ENCODE measurements at regions not wholly inside any gene's neighbourhood (a gene's known extent, or its start where the extent isn't known, plus 50 kb on each side); places are given as distances from the start of the nearest gene placed in this dataset.
"Not testable (repeated sequence)": the region's sequence is repeated elsewhere in the genome, so short reads cannot be mapped to it uniquely, and the experiment has no call there.

DNA sequence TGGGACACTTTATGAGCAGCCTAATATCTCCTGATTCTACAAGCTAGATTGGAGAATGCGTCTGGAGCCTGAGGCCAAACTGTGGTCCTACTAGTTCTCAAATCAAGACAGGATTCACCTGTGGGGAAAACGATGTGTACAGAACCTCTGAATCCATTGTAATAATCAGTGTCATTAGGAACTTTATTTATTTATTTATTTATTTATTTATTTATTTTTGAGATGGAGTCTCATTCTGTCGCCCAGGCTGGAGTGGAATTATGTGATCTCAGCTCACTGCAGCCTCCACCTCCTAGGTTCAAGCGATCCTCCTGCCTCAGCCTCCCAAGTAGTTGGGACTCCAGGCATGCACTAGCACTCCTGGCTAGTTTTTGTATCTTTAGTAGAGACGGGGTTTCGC lies 52.6 kb upstream of the KIF26B start:
- H3K36me3 Mint-ChIP-seq (ENCODE audit: insufficient read depth, unreplicated experiment); BruUV-seq (replicated peaks); DNase-seq; intact Hi-C loops (cut with micrococcal nuclease; ENCODE audit: unreplicated experiment); H3K4me1 ChIP-seq; H3K9me3 ChIP-seq; CTCF ChIA-PET; H3K4me1 Mint-ChIP-seq (ENCODE audit: low read depth, unreplicated experiment); H3K27me3 Mint-ChIP-seq (ENCODE audit: insufficient read depth, unreplicated experiment); H3K4me3 ChIP-seq (ENCODE audit: low read depth, low read length); H3K27ac Mint-ChIP-seq (ENCODE audit: unreplicated experiment); POLR2A ChIA-PET; H3K27me3 ChIP-seq (replicated peaks; ENCODE audit: control insufficient read depth, insufficient read depth, low read length); H3K4me3 Mint-ChIP-seq (ENCODE audit: unreplicated experiment); H3K36me3 ChIP-seq (ENCODE audit: control insufficient read depth, insufficient read depth, low read length): not testable (repeated sequence)
- H3K9me3 Mint-ChIP-seq (ENCODE audit: unreplicated experiment): peaks cover 13% of the 10 kb centered on the region

DNA sequence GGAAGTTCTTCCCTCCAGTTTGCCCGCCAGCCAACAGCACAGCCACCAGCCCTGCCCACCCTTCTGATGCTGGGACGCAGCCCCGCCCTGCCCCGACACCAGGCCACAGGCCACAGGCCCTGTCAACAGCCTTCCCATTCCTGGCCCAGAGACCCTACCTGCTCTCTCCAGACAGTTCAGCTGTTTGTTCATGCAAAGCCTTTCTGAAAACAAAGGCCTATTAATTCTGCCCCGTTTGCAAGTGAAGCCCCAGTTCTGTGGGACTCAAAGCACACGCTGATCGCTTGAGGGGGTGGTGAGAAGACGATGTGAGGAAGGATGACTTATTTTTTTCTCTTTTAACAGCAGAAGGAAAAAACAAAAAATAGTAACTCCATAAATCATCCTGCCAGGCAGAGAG lies 55.4 kb upstream of the KIF26B start:
- Histone ChIP-seq H3K4me1 (no peaks in the 10 kb centered on the region), H3K36me3 (ENCODE audit: control insufficient read depth, insufficient read depth, low read length) (no peaks in the 10 kb centered on the region), H3K4me3 (ENCODE audit: low read depth, low read length) (no peak overlapping the region), H3K9me3 (no peaks in the 10 kb centered on the region), H3K27me3 (replicated peaks; ENCODE audit: control insufficient read depth, insufficient read depth, low read length) (no peaks in the 10 kb centered on the region)
- H3K9me3 Mint-ChIP-seq (ENCODE audit: unreplicated experiment): peaks cover 3% of the 10 kb centered on the region
- ChIA-PET CTCF (no interaction called here), POLR2A (no interaction called here)
- TF ChIP-seq, protein P1, sequence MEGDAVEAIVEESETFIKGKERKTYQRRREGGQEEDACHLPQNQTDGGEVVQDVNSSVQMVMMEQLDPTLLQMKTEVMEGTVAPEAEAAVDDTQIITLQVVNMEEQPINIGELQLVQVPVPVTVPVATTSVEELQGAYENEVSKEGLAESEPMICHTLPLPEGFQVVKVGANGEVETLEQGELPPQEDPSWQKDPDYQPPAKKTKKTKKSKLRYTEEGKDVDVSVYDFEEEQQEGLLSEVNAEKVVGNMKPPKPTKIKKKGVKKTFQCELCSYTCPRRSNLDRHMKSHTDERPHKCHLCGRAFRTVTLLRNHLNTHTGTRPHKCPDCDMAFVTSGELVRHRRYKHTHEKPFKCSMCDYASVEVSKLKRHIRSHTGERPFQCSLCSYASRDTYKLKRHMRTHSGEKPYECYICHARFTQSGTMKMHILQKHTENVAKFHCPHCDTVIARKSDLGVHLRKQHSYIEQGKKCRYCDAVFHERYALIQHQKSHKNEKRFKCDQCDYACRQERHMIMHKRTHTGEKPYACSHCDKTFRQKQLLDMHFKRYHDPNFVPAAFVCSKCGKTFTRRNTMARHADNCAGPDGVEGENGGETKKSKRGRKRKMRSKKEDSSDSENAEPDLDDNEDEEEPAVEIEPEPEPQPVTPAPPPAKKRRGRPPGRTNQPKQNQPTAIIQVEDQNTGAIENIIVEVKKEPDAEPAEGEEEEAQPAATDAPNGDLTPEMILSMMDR (IDR thresholded peaks at IDR 0.05; ENCODE audit: insufficient read depth in 1 of 2, low read depth in 1 of 2, low read length in 1 of 2, severe bottlenecking in 1 of 2, unreplicated experiment in 1 of 2): no peak
- no peaks in the 10 kb centered on the region for H3K27me3 Mint-ChIP-seq (ENCODE audit: insufficient read depth, unreplicated experiment)
- no peaks in the 10 kb centered on the region for H3K4me1 Mint-ChIP-seq (ENCODE audit: low read depth, unreplicated experiment)
- BruUV-seq (replicated peaks): no TSS peak
- no peak overlapping the region for H3K27ac Mint-ChIP-seq (ENCODE audit: unreplicated experiment)
- no peak for DNase-seq
- intact Hi-C loops (cut with micrococcal nuclease; ENCODE audit: unreplicated experiment): no loop called here
- no peaks in the 10 kb centered on the region for H3K36me3 Mint-ChIP-seq (ENCODE audit: insufficient read depth, unreplicated experiment)
- H3K4me3 Mint-ChIP-seq (ENCODE audit: unreplicated experiment): no peak overlapping the region

DNA sequence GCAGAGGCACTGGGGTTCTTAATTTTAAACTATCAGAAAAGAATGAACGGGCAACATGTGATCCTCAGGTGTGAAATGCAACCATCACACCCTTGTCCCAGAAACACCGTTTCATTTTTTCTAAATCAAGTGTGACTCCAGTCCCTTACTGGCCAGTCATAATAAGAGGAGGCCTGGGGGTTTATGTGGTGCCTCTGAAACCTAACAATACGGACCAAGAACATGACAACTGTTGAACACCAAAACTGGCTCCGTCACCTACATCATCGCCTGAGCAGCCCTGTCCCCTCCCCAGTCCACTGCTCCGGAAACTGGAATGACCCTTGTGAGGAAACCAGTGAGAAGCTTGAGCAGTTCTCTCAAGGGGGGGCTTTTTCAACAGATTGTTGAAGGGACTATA lies 55.9 kb upstream of the KIF26B start:
- intact Hi-C loops (cut with micrococcal nuclease; ENCODE audit: unreplicated experiment): no loop called here
- H3K4me1 Mint-ChIP-seq (ENCODE audit: low read depth, unreplicated experiment): no peaks in the 10 kb centered on the region
- H3K36me3 Mint-ChIP-seq (ENCODE audit: insufficient read depth, unreplicated experiment): no peaks in the 10 kb centered on the region

More for the DNA sequence above, 55.9 kb upstream of the KIF26B start:
- H3K4me3 ChIP-seq (ENCODE audit: low read depth, low read length): no peak overlapping the region
- no peak overlapping the region for H3K27ac Mint-ChIP-seq (ENCODE audit: unreplicated experiment)
- TF ChIP-seq, protein P1 (IDR thresholded peaks at IDR 0.05; ENCODE audit: insufficient read depth in 1 of 2, low read depth in 1 of 2, low read length in 1 of 2, severe bottlenecking in 1 of 2, unreplicated experiment in 1 of 2): no peak
- no peaks in the 10 kb centered on the region for H3K27me3 ChIP-seq (replicated peaks; ENCODE audit: control insufficient read depth, insufficient read depth, low read length)
- no TSS peak for BruUV-seq (replicated peaks)
- H3K9me3 Mint-ChIP-seq (ENCODE audit: unreplicated experiment): no peaks in the 10 kb centered on the region
- no peak overlapping the region for H3K4me3 Mint-ChIP-seq (ENCODE audit: unreplicated experiment)
- no peaks in the 10 kb centered on the region for H3K36me3 ChIP-seq (ENCODE audit: control insufficient read depth, insufficient read depth, low read length)
- POLR2A ChIA-PET: no interaction called here
- CTCF ChIA-PET: no interaction called here
- no peak for DNase-seq
- H3K4me1 ChIP-seq: no peaks in the 10 kb centered on the region
- no peaks in the 10 kb centered on the region for H3K27me3 Mint-ChIP-seq (ENCODE audit: insufficient read depth, unreplicated experiment)
- no peaks in the 10 kb centered on the region for H3K9me3 ChIP-seq
